ENCODE measurements at regions not wholly inside any gene's neighbourhood (a gene's known extent, or its start where the extent isn't known, plus 50 kb on each side); places are given as distances from the start of the nearest gene placed in this dataset.
"Not testable (repeated sequence)": the region's sequence is repeated elsewhere in the genome, so short reads cannot be mapped to it uniquely, and the experiment has no call there.

DNA sequence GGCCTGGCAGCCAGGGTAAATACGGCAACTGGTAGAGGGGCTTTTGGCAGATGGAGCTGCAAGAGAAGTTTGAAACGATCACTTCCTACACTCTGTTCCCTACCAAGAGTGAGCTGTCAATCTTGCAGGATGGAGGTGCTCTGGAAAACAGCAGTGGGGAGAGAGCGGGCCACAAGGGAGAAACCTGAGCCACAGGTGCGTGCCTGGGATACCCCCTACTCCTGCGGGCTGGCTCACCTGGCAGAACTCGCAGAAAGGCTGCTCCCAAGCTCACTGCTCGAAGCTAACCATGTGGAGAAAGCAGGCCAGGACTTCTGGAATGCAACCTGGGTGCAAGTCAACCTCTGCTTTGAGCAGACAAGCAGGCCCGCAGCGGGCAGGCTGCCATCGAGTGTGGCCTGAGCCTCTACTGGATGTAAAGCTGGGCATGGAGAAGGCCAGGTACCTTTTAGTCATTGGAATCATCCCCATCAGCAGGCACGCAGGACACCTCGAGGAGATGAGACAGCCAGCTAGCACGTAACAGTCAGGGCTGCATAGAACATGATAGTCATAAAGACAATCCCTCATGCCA, 256.8 kb downstream of the BCL2L11 start:
- TF ChIP-seq, protein P1, sequence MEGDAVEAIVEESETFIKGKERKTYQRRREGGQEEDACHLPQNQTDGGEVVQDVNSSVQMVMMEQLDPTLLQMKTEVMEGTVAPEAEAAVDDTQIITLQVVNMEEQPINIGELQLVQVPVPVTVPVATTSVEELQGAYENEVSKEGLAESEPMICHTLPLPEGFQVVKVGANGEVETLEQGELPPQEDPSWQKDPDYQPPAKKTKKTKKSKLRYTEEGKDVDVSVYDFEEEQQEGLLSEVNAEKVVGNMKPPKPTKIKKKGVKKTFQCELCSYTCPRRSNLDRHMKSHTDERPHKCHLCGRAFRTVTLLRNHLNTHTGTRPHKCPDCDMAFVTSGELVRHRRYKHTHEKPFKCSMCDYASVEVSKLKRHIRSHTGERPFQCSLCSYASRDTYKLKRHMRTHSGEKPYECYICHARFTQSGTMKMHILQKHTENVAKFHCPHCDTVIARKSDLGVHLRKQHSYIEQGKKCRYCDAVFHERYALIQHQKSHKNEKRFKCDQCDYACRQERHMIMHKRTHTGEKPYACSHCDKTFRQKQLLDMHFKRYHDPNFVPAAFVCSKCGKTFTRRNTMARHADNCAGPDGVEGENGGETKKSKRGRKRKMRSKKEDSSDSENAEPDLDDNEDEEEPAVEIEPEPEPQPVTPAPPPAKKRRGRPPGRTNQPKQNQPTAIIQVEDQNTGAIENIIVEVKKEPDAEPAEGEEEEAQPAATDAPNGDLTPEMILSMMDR (conservative IDR thresholded peaks at IDR 0.05; ENCODE audit: low read length) = not testable (repeated sequence)
- TF ChIP-seq EZH2phosphoT487 (IDR thresholded peaks at IDR 0.05; ENCODE audit: borderline replicate concordance, low read depth, low read length) = not testable (repeated sequence)
